ENCODE measurements at regions not wholly inside any gene's neighbourhood (a gene's known extent, or its start where the extent isn't known, plus 50 kb on each side); places are given as distances from the start of the nearest gene placed in this dataset.

DNA sequence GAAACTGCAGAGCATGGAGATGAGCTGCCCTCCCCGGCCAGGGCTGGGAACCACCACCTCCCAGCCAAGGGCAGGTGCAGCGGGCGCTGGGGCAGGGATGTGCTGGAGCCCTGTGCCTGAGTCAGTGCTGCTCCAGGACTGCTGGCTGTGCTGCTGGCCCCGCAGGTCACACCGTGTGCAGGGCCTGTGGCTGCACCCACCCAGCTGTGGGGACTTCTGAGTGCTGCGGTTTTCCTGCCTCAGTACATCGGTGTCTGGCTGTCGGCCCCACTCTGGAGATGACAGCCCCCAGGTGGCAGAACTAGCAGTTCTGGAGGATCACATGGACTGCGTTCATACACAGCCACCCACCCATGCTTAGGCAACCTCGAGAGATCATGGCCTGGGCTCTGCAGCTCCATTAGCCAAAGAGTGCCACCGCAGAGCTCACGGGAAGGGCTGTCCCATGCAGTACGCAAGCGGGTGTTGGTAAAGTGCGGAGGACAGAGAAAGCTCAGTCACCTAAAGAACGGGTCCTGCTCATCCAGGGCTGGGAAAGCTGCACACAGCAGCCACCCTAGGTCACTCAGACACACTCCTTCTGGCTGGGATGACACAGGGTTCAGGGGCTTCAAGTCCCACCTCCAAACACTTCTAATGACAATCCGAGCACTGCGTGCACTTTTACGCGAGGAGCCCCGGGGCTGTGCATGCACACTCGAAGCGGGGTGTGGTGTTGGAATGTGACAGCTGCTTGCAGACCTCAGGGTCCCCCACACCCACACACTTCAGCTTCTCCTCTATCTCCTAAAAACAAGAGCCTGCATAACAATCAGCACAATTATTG, 198.1 kb upstream of the PPP2R2D start:
- TF ChIP-seq, protein P1, sequence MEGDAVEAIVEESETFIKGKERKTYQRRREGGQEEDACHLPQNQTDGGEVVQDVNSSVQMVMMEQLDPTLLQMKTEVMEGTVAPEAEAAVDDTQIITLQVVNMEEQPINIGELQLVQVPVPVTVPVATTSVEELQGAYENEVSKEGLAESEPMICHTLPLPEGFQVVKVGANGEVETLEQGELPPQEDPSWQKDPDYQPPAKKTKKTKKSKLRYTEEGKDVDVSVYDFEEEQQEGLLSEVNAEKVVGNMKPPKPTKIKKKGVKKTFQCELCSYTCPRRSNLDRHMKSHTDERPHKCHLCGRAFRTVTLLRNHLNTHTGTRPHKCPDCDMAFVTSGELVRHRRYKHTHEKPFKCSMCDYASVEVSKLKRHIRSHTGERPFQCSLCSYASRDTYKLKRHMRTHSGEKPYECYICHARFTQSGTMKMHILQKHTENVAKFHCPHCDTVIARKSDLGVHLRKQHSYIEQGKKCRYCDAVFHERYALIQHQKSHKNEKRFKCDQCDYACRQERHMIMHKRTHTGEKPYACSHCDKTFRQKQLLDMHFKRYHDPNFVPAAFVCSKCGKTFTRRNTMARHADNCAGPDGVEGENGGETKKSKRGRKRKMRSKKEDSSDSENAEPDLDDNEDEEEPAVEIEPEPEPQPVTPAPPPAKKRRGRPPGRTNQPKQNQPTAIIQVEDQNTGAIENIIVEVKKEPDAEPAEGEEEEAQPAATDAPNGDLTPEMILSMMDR (IDR thresholded peaks at IDR 0.05), result no peak
- no peak for TF ChIP-seq POLR2A (IDR thresholded peaks at IDR 0.05)
